Testis (tissue), 2 donors: ENCODE measurements at regions not wholly inside any gene's neighbourhood (a gene's known extent, or its start where the extent isn't known, plus 50 kb on each side); places are given as distances from the start of the nearest gene placed in this dataset.

Experiments used
- DNase-seq: peaks from one replicate; pipeline ENCODE4 v3.0.0-alpha.2; 2019
- H3K27ac ChIP-seq, 2 donors: fragments of 200-600 bp; sonication (generic); one replicate each; pipeline ENCODE4 v1.5.1; 2019
- H3K27me3 ChIP-seq: fragments of 200-600 bp; sonication (generic); one replicate; pipeline ENCODE4 v1.5.1; 2019
- H3K36me3 ChIP-seq: fragments of 200-600 bp; sonication (generic); one replicate; pipeline ENCODE4 v1.5.1; 2017; ENCODE audit warnings: low read depth; ENCODE audit errors: missing control alignments
- H3K4me1 ChIP-seq: fragments of 200-600 bp; sonication (generic); one replicate; pipeline ENCODE4 v1.5.1; 2019
- H3K4me3 ChIP-seq, 2 donors: fragments of 200-600 bp; sonication (generic); one replicate each; pipeline ENCODE4 v1.5.1; 2017 to 2019
- H3K9me3 ChIP-seq: fragments of 200-600 bp; sonication (generic); one replicate; pipeline ENCODE4 v1.5.1; 2017
- POLR2A ChIP-seq: fragments of 450-650 bp; IDR thresholded peaks from one replicate; pipeline ENCODE4 v1.6.1; 2017; ENCODE audit warnings: antibody characterized with exemption, mild to moderate bottlenecking, moderate library complexity
- WGBS, 2 donors: methylation state at CpG; one replicate each; pipeline ENCODE4 v1.1.5; 2018; 5-methylcytosine and 5-hydroxymethylcytosine counted together
- intact Hi-C: fragments of 100-400 bp; cut with DNase I; formaldehyde crosslinking; loops from one replicate; pipeline ENCODE4 v1.15.1; 2023; ENCODE audit warnings: low total_unique reads
- TF ChIP-seq, protein P1 (sequence below), 3 experiments: fragments of 450-650 bp in 2 of 3; fragments of 200-600 bp in 1 of 3; sonication (generic) in 1 of 3; IDR thresholded peaks; one replicate each; pipeline ENCODE4 v1.5.1; 2016 to 2019; ENCODE audit warnings: antibody characterized with exemption in 3 of 3, mild to moderate bottlenecking in 2 of 3, moderate library complexity in 1 of 3

DNA sequence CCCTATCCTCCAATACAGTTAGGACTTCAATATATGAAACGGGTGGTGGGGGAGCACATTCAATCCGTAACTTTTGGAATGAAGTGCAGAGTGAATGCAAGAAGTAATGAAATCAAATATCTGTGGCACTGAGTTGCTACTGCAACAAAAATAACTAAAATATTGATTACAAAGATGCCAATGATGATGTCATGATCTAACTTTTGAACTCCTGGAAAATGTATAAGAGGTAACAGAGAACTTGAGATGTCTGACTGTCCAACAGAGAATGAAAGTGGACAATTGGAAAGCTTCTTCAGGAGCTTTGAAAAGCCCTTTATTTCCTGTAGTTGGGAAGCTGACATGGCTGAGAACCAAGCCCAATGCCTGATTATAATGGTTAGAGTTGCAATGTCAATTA, 279.9 kb downstream of the ZBBX start:
- no peak for DNase-seq
- no peak overlapping the region for H3K27ac ChIP-seq
- no peak for TF ChIP-seq POLR2A
- TF ChIP-seq, protein P1, sequence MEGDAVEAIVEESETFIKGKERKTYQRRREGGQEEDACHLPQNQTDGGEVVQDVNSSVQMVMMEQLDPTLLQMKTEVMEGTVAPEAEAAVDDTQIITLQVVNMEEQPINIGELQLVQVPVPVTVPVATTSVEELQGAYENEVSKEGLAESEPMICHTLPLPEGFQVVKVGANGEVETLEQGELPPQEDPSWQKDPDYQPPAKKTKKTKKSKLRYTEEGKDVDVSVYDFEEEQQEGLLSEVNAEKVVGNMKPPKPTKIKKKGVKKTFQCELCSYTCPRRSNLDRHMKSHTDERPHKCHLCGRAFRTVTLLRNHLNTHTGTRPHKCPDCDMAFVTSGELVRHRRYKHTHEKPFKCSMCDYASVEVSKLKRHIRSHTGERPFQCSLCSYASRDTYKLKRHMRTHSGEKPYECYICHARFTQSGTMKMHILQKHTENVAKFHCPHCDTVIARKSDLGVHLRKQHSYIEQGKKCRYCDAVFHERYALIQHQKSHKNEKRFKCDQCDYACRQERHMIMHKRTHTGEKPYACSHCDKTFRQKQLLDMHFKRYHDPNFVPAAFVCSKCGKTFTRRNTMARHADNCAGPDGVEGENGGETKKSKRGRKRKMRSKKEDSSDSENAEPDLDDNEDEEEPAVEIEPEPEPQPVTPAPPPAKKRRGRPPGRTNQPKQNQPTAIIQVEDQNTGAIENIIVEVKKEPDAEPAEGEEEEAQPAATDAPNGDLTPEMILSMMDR (IDR thresholded peaks at IDR 0.05), result no peak
- intact Hi-C loops, result no loop called here
- 84 to 98% methylated on average over 2 of the region's 2 CpGs for WGBS, 2 donors
- no peaks in the 10 kb centered on the region for H3K27me3 ChIP-seq
- no peaks in the 10 kb centered on the region for H3K9me3 ChIP-seq
- no peaks in the 10 kb centered on the region for H3K4me1 ChIP-seq
- no peak overlapping the region for H3K4me3 ChIP-seq
- no peaks in the 10 kb centered on the region for H3K36me3 ChIP-seq

DNA sequence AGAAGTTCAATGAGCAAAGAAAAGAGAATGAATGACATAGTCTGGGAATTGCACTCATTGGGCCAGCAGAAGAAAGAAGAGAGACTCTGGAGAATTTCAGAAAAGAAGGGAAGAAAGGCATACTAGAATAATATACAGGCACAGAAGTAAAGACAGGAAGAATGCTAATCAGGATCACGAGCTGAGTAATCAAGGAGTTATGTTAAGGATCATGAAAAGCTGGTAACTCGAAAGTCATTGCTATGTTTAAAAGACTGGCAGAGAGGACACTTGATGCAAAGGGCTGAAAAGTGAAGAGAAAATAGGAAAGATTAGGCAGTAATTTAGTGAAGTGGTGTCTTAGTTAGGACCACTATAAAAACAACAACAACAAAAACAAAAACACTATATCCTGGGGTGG, 284.1 kb downstream of the ZBBX start:
- no peak for TF ChIP-seq POLR2A
- TF ChIP-seq, protein P1 (IDR thresholded peaks at IDR 0.05), result no peak
- Histone ChIP-seq H3K36me3 (no peaks in the 10 kb centered on the region), H3K4me3 (no peak overlapping the region), H3K27ac (no peak overlapping the region), H3K27me3 (no peaks in the 10 kb centered on the region), H3K9me3 (no peaks in the 10 kb centered on the region), H3K4me1 (no peaks in the 10 kb centered on the region)
- intact Hi-C loops, result no loop called here
- 67 to 76% methylated on average over 2 of the region's 2 CpGs for WGBS, 2 donors
- DNase-seq, result no peak

DNA sequence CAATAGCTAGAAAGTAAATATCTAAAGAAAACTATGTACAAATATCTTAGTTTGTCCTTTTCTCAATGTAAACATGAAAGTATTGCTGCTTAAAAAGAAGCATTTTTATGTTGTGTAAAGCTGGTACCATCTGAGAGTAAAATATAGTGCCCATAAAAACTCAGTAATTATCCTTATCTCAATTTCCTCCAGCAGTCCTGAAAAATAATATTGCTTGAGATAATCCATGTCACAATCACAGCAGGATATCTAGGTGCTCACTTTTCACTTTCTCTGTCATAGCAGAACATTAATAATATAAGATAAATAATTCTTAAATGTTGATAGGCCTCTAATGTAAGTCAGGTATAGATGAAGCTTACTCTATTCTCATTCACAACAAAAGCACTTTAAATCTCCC, 285.5 kb downstream of the ZBBX start:
- Histone ChIP-seq H3K36me3 (no peaks in the 10 kb centered on the region), H3K9me3 (no peaks in the 10 kb centered on the region), H3K4me3 (no peak overlapping the region), H3K27ac (no peak overlapping the region), H3K4me1 (no peaks in the 10 kb centered on the region), H3K27me3 (no peaks in the 10 kb centered on the region)
- no peak for DNase-seq
- intact Hi-C loops, result no loop called here
- TF ChIP-seq, protein P1 (IDR thresholded peaks at IDR 0.05), result no peak
- TF ChIP-seq POLR2A, result no peak

DNA sequence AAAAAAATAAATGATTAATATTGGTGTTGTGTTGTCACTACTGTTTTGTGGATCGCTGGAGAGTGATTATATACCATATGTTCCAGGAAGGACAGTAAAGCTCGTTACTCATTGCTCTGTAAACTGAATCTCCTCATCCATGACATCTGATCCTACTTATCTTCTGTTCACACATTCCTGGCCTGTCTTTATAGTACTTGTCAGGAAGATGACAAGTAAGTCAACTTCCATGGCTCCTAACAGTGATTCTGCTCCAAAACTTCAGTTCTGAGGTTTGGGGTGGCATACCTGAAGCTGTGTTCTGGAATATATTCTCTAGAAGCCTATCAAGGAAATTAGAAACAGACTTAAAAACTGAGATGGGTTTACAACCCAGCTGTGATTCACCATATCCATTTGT, 288.9 kb downstream of the ZBBX start:
- TF ChIP-seq, protein P1 (IDR thresholded peaks at IDR 0.05), result no peak
- no peak for TF ChIP-seq POLR2A
- Histone ChIP-seq H3K36me3 (no peaks in the 10 kb centered on the region), H3K27ac (no peak overlapping the region), H3K4me3 (no peak overlapping the region), H3K9me3 (no peaks in the 10 kb centered on the region), H3K4me1 (no peaks in the 10 kb centered on the region), H3K27me3 (no peaks in the 10 kb centered on the region)
- WGBS, 2 donors, result 21 to 28% methylated on average over 2 of the region's 2 CpGs
- intact Hi-C loops, result no loop called here
- no peak for DNase-seq

DNA sequence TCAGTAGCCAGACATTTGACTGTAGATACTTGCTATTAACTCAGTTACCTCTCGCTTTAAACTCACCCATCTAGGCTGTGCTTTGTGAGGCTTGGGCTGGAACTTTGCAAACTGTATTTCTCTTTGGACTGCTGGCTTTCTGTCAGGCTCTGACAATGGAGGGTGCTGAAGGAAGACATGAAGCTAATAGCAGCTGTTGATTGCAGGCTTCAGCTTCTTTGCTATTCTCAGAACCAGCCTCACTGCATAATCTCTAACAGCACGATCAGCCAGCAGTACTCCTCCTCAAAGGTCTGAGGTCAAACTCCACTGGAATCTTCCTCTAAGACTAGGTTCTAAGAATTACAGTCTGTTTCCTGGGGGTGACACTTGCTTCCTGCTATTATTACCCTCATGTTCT, 295.6 kb downstream of the ZBBX start:
- Histone ChIP-seq H3K9me3 (no peaks in the 10 kb centered on the region), H3K36me3 (no peaks in the 10 kb centered on the region), H3K27me3 (no peaks in the 10 kb centered on the region), H3K4me1 (no peaks in the 10 kb centered on the region), H3K4me3 (no peak overlapping the region), H3K27ac (no peak overlapping the region)
- no peak for TF ChIP-seq POLR2A
- TF ChIP-seq, protein P1 (IDR thresholded peaks at IDR 0.05), result no peak
- intact Hi-C loops, result no loop called here
- 41 to 50% methylated on average over 2 of the region's 2 CpGs for WGBS, 2 donors
- no peak for DNase-seq
